Trophoblast cell (in vitro differentiated cells and primary cell): ENCODE measurements at regions not wholly inside any gene's neighbourhood (a gene's known extent, or its start where the extent isn't known, plus 50 kb on each side); places are given as distances from the start of the nearest gene placed in this dataset.
A peak's percentile ranks its signal among the peaks of the same experiment; 100 is the strongest.

Source experiments
- DNase-seq, 2 donors: peaks; one replicate each; pipeline ENCODE4 v3.0.0-alpha.2; 2016
- H2AFZ ChIP-seq: 2 replicates; pipeline ENCODE4 v1.6.1; 2013; ENCODE audit warnings: low read length, moderate library complexity, mild to moderate bottlenecking; ENCODE audit not compliant: insufficient read depth, poor library complexity
- H2AK5ac ChIP-seq: 2 replicates; pipeline ENCODE4 v1.6.1; 2013; ENCODE audit warnings: mild to moderate bottlenecking, low read length
- H2BK120ac ChIP-seq: 2 replicates; pipeline ENCODE4 v1.6.1; 2013; ENCODE audit warnings: low read length, mild to moderate bottlenecking, moderate library complexity; ENCODE audit not compliant: insufficient read depth, poor library complexity
- H2BK12ac ChIP-seq: 2 replicates; pipeline ENCODE4 v1.6.1; 2013; ENCODE audit warnings: mild to moderate bottlenecking, low read length, moderate library complexity
- H2BK5ac ChIP-seq: 2 replicates; pipeline ENCODE4 v1.6.1; 2013; ENCODE audit warnings: low read length, low read depth, moderate library complexity, mild to moderate bottlenecking; ENCODE audit not compliant: poor library complexity
- H3K14ac ChIP-seq: 2 replicates; pipeline ENCODE4 v1.6.1; 2013; ENCODE audit warnings: mild to moderate bottlenecking, low read length
- H3K18ac ChIP-seq: 2 replicates; pipeline ENCODE4 v1.6.1; 2013; ENCODE audit warnings: mild to moderate bottlenecking, low read length
- H3K23ac ChIP-seq: 2 replicates; pipeline ENCODE4 v1.6.1; 2013; ENCODE audit warnings: low read length
- H3K27ac ChIP-seq: 2 replicates; pipeline ENCODE4 v1.5.1; 2013; ENCODE audit warnings: low read depth, mild to moderate bottlenecking, inconsistent platforms, low read length, moderate library complexity
- H3K27me3 ChIP-seq: 2 replicates; pipeline ENCODE4 v1.6.1; 2013; ENCODE audit warnings: inconsistent platforms, mild to moderate bottlenecking, low read length, moderate library complexity; ENCODE audit not compliant: insufficient read depth
- H3K36me3 ChIP-seq, 2 experiments: 1 replicate in 1 of 2; 2 replicates in 1 of 2; pipeline ENCODE4 v1.6.1; 2013; ENCODE audit warnings: low read length in 2 of 2, mild to moderate bottlenecking in 2 of 2, moderate library complexity in 1 of 2; ENCODE audit not compliant: insufficient read depth in 2 of 2, control insufficient read depth in 1 of 2
- H3K4ac ChIP-seq: 2 replicates; pipeline ENCODE4 v1.6.1; 2013; ENCODE audit warnings: low read depth, mild to moderate bottlenecking, low read length, moderate library complexity
- H3K4me1 ChIP-seq, 2 experiments: 1 replicate in 1 of 2; 2 replicates in 1 of 2; pipeline ENCODE4 v1.6.1; 2013; ENCODE audit warnings: low read length in 2 of 2, mild to moderate bottlenecking in 2 of 2, moderate library complexity in 1 of 2; ENCODE audit not compliant: insufficient read depth in 2 of 2, control insufficient read depth in 1 of 2
- H3K4me2 ChIP-seq: 2 replicates; pipeline ENCODE4 v1.6.1; 2013; ENCODE audit warnings: inconsistent platforms, mild to moderate bottlenecking, low read length, moderate library complexity
- H3K4me3 ChIP-seq: 2 replicates; pipeline ENCODE4 v1.5.1; 2013; ENCODE audit warnings: mild to moderate bottlenecking, low read depth, low read length, inconsistent platforms
- H3K79me1 ChIP-seq: one replicate; pipeline ENCODE4 v1.6.1; 2013; ENCODE audit warnings: low read length
- H3K79me2 ChIP-seq: 2 replicates; pipeline ENCODE4 v1.6.1; 2013; ENCODE audit warnings: low read length, mild to moderate bottlenecking; ENCODE audit not compliant: control insufficient read depth, insufficient read depth, poor library complexity
- H3K9ac ChIP-seq: 2 replicates; pipeline ENCODE4 v1.6.1; 2013; ENCODE audit warnings: mild to moderate bottlenecking, low read length
- H3K9me3 ChIP-seq: 2 replicates; pipeline ENCODE4 v1.6.1; 2013; ENCODE audit warnings: low read depth, mild to moderate bottlenecking, control low read depth, inconsistent platforms, low read length; ENCODE audit not compliant: insufficient read depth
- H4K12ac ChIP-seq: 2 replicates; pipeline ENCODE4 v1.6.1; 2013; ENCODE audit warnings: low read depth, mild to moderate bottlenecking, low read length, moderate library complexity
- H4K8ac ChIP-seq: 2 replicates; pipeline ENCODE4 v1.6.1; 2013; ENCODE audit warnings: low read depth, mild to moderate bottlenecking, low read length, moderate library complexity
- H4K91ac ChIP-seq: one replicate; pipeline ENCODE4 v1.6.1; 2013; ENCODE audit warnings: low read depth, mild to moderate bottlenecking, low read length, moderate library complexity
- WGBS: extraction: QIAGEN DNeasy Blood & Tissue Kit; methylation state at CpG from one replicate; pipeline ENCODE4 v1.1.7; 2013; ENCODE audit warnings: missing lambda C conversion rate; ENCODE audit not compliant: insufficient read length, insufficient coverage; ENCODE audit errors: extremely low coverage; 5-methylcytosine and 5-hydroxymethylcytosine counted together

DNA sequence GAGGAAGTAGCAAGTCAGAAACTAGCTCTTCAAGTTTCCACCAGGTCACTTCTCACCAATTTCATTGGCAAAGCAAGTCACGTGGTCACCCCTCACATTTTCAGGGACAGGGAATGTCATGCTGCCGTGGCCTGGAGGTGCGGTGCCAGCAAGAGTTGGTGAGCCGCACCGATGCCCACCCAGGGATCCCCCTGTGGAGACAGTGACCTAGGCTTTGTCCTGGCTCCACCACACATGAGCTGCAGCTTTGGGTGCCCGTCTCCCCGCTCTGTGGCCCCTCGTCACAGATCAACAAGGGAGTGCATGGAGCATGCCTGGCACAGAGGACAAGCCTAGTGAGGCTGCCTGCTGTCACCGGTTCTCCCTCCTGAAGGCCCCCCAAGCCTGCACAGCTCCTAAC is 226.7 kb upstream of the PPP2R2D start:
- H3K4ac ChIP-seq, result no peak overlapping the region
- no peak overlapping the region for H2AK5ac ChIP-seq
- H3K18ac ChIP-seq, result no peak overlapping the region
- H3K14ac ChIP-seq, result no peak overlapping the region
- no peak overlapping the region for H3K4me2 ChIP-seq
- H3K4me3 ChIP-seq, result no peak overlapping the region
- H3K36me3 ChIP-seq, result no peaks in the 10 kb centered on the region
- H4K8ac ChIP-seq, result no peak overlapping the region
- no peak overlapping the region for H2BK5ac ChIP-seq
- H3K4me1 ChIP-seq, result peaks cover 0 to 4% of the 10 kb centered on the region in 2 experiments
- DNase-seq, result no peak
- no peaks in the 10 kb centered on the region for H3K79me2 ChIP-seq
- peaks cover 17% of the 10 kb centered on the region for H3K9me3 ChIP-seq
- no peaks in the 10 kb centered on the region for H3K27me3 ChIP-seq
- no peak overlapping the region for H3K23ac ChIP-seq
- no peak overlapping the region for H2BK12ac ChIP-seq
- no peak overlapping the region for H3K9ac ChIP-seq
- no peak overlapping the region for H2AFZ ChIP-seq
- no peak overlapping the region for H4K12ac ChIP-seq
- H3K79me1 ChIP-seq, result no peaks in the 10 kb centered on the region
- WGBS, result no CpG with 5 or more reads among the region's 9 CpGs
- no peak overlapping the region for H2BK120ac ChIP-seq
- H3K27ac ChIP-seq, result no peak overlapping the region
- H4K91ac ChIP-seq, result no peak overlapping the region

DNA sequence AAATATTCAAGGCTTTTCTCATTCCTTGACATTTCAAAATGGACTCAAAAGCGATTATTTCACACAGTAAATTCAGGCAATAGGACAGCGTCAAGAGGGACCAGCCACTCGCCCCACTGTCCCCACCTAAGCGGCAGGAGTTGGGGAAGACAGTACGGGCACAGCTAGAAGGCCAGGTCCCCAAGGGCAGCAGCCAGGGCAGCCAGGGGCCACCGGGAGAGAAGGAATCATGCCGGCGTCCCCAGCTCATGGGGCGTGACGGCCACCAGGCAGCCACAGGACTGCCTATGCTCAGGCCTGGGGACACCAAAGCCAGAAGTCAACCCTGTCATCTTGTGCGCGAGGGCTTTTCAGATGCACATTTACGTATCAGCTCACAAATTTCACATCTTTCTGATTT is 225.7 kb upstream of the PPP2R2D start:
- H3K9me3 ChIP-seq, result peaks cover 17% of the 10 kb centered on the region
- no peak overlapping the region for H2AFZ ChIP-seq
- no peak overlapping the region for H3K4me2 ChIP-seq
- H3K23ac ChIP-seq, result no peak overlapping the region
- H3K4ac ChIP-seq, result no peak overlapping the region
- H3K79me2 ChIP-seq, result no peaks in the 10 kb centered on the region
- DNase-seq, result no peak
- H4K12ac ChIP-seq, result no peak overlapping the region
- no peak overlapping the region for H3K9ac ChIP-seq
- no peaks in the 10 kb centered on the region for H3K27me3 ChIP-seq
- no peak overlapping the region for H2AK5ac ChIP-seq
- H3K27ac ChIP-seq, result no peak overlapping the region
- no peak overlapping the region for H3K18ac ChIP-seq
- no CpG with 5 or more reads among the region's 13 CpGs for WGBS
- no peak overlapping the region for H2BK120ac ChIP-seq
- no peak overlapping the region for H2BK12ac ChIP-seq
- peaks cover 0 to 4% of the 10 kb centered on the region in 2 experiments for H3K4me1 ChIP-seq
- no peak overlapping the region for H2BK5ac ChIP-seq
- H3K14ac ChIP-seq, result no peak overlapping the region
- peak overlapping the region; percentile 30 for H3K4me3 ChIP-seq
- H4K91ac ChIP-seq, result no peak overlapping the region
- H3K79me1 ChIP-seq, result no peaks in the 10 kb centered on the region
- H3K36me3 ChIP-seq, result no peaks in the 10 kb centered on the region
- H4K8ac ChIP-seq, result no peak overlapping the region

DNA sequence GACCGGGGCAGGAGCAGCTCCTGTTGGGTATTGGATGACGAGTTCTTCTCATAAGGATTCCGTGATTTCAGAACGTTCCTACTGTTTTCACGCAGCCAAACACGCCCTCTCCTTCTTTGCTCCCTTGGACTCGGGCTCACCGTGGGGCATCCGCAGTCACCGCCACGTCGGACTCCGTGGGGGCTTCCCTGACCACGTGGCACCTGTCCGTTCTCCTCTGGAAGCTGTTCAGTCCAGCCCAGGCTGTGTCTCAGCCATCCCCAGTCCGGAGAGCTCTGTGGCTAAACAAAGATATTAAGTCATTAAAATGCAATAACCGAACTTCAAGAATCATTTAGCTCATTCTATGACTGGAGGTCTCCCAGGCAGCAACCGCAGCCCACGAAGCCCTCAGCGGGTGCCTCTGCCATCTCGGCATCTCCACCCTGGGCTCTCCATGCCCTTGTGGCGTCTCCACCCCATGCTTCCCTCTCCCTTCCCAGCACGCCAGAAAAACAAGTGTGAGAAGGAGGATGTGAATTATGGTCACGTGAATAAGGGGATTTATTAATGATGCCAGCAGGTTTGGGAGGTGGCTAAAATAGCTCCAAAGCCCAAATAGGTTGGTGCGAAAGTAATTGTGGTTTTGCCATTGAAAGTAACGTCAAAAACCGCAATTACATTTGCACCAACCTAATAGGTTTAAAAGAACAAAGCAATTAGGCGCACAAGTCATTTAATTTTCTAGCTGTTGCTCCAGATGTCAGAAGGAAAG is 224.6 kb upstream of the PPP2R2D start:
- Histone ChIP-seq H3K79me1 (no peaks in the 10 kb centered on the region), H3K18ac (no peak overlapping the region), H3K4me1 (peaks cover 0 to 4% of the 10 kb centered on the region in 2 experiments), H2BK5ac (no peak overlapping the region), H4K12ac (no peak overlapping the region), H3K36me3 (no peaks in the 10 kb centered on the region), H3K9ac (no peak overlapping the region), H2AK5ac (no peak overlapping the region), H3K27me3 (no peaks in the 10 kb centered on the region), H3K4me3 (no peak overlapping the region), H3K14ac (no peak overlapping the region), H2BK120ac (no peak overlapping the region), H3K23ac (no peak overlapping the region), H3K9me3 (peaks cover 10% of the 10 kb centered on the region), H3K4ac (no peak overlapping the region), H3K4me2 (no peak overlapping the region), H3K79me2 (no peaks in the 10 kb centered on the region), H2AFZ (no peak overlapping the region), H2BK12ac (no peak overlapping the region), H3K27ac (no peak overlapping the region), H4K91ac (no peak overlapping the region), H4K8ac (no peak overlapping the region)
- DNase-seq, result no peak
- WGBS, result no CpG with 5 or more reads among the region's 28 CpGs

DNA sequence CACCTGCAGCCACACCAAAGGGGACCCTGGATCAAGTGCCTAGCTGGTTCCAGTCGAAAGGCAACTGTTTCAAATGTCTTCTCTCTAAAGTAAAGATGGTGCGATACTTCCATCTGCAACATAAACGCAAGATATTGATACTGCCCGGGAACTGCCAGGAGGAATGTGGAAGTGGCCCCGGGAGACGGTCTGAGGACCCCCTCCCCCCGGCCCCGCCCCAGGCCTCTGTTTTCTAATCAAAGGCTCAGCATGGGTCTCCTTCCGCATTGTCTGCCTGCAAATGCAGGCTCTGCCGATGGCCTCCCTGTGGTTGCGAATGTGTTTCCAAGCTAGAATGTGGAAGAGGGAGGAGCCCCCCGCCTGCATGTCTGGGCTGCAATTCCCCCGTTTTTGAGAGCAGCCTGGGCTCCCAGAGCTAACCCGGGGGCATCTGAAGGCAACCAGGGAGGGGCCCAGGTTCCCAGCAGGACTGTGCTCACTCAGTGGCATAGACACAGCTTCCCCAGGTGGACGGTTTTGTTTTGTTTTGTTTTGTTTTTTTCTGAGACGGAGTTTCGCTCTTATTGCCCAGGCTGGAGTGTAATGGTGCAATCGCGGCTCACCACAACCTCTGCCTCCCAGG is 223.9 kb upstream of the PPP2R2D start:
- H3K9me3 ChIP-seq, result peaks cover 10% of the 10 kb centered on the region
- H3K36me3 ChIP-seq, result no peaks in the 10 kb centered on the region
- H2BK12ac ChIP-seq, result no peak overlapping the region
- no peaks in the 10 kb centered on the region for H3K79me1 ChIP-seq
- peaks cover 0 to 4% of the 10 kb centered on the region in 2 experiments for H3K4me1 ChIP-seq
- no peak overlapping the region for H3K9ac ChIP-seq
- H3K23ac ChIP-seq, result no peak overlapping the region
- H2AFZ ChIP-seq, result no peak overlapping the region
- H3K4me2 ChIP-seq, result no peak overlapping the region
- no peak overlapping the region for H3K18ac ChIP-seq
- H4K8ac ChIP-seq, result no peak overlapping the region
- H3K4me3 ChIP-seq, result no peak overlapping the region
- no peak overlapping the region for H3K14ac ChIP-seq
- no peak for DNase-seq
- H4K91ac ChIP-seq, result no peak overlapping the region
- H3K4ac ChIP-seq, result no peak overlapping the region
- no peak overlapping the region for H2BK5ac ChIP-seq
- H3K27ac ChIP-seq, result no peak overlapping the region
- no CpG with 5 or more reads among the region's 19 CpGs for WGBS
- H3K27me3 ChIP-seq, result no peaks in the 10 kb centered on the region
- no peaks in the 10 kb centered on the region for H3K79me2 ChIP-seq
- H4K12ac ChIP-seq, result no peak overlapping the region
- H2BK120ac ChIP-seq, result no peak overlapping the region
- no peak overlapping the region for H2AK5ac ChIP-seq
